GM23248 (cell line): ENCODE measurements at regions not wholly inside any gene's neighbourhood (a gene's known extent, or its start where the extent isn't known, plus 50 kb on each side); places are given as distances from the start of the nearest gene placed in this dataset.

Experiments
- EZH2 ChIP-seq: fragments of 200-600 bp; sonication (generic); IDR thresholded peaks from 2 replicates; pipeline ENCODE4 v1.6.1; 2018; ENCODE audit warnings: antibody characterized with exemption, mild to moderate bottlenecking; ENCODE audit not compliant: insufficient read depth, poor library complexity, severe bottlenecking
- EZH2phosphoT487 ChIP-seq: fragments of 200-600 bp; sonication (generic); IDR thresholded peaks from 2 replicates; pipeline ENCODE4 v1.6.1; 2018; ENCODE audit warnings: antibody characterized with exemption, moderate library complexity, mild to moderate bottlenecking, low read depth; ENCODE audit not compliant: insufficient read depth

DNA sequence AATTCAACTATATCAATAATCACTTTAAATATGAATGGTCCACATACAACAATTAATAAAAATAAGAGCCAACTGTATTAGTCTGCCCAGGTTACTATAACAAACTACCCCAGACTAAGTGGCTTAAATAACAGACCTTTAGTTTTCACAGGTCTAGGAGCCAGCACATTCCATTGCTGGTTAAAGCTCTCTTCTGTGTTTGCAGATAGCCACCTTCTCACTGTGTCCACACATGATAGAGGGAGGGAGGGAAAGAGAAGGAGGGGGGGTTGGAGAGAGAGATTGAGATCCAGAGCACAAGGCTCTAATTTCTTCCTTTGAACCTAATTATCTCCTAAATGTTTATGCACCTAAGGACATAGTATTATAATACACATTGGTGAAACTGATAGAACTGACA lies 267.8 kb upstream of the NXPH2 start:
- TF ChIP-seq EZH2 (no peak), EZH2phosphoT487 (no peak)
